GM11168 (cell line): ENCODE measurements at regions not wholly inside any gene's neighbourhood (a gene's known extent, or its start where the extent isn't known, plus 50 kb on each side); places are given as distances from the start of the nearest gene placed in this dataset.

Experiments
- in situ Hi-C: fragments of 300-500 bp; cut with MboI; formaldehyde crosslinking; loops from one replicate; pipeline ENCODE4 v1.12.0; 2022; ENCODE audit warnings: low sequenced_read_pairs; ENCODE audit not compliant: unreplicated experiment

- in situ Hi-C loops: loop anchor here (10.0 kb wide), 1 partner anchor 231 kb away; no protein-coding TSS in a partner anchor
Measured at GRCh38 chr4:62243895-62244294, 1043.8 kb downstream of the ADGRL3 start.

GRCh38 chr4:62235911-62236310, 1035.8 kb downstream of the ADGRL3 start:
- in situ Hi-C loops: no loop called here

GRCh38 chr4:62232814-62233213, 1032.7 kb downstream of the ADGRL3 start:
- in situ Hi-C loops: no loop called here

GRCh38 chr4:62231994-62232393, 1031.9 kb downstream of the ADGRL3 start:
- in situ Hi-C loops: no loop called here

- in situ Hi-C loops: no loop called here
Measured at GRCh38 chr4:62226082-62226481, 1026.0 kb downstream of the ADGRL3 start.

- in situ Hi-C loops: no loop called here
Measured at GRCh38 chr4:62222121-62222520, 1022.0 kb downstream of the ADGRL3 start.

GRCh38 chr4:62210486-62210885, 1010.4 kb downstream of the ADGRL3 start:
- in situ Hi-C loops: no loop called here

GRCh38 chr4:62209757-62210485, 1009.8 kb downstream of the ADGRL3 start:
- in situ Hi-C loops: no loop called here

- in situ Hi-C loops: no loop called here
Measured at GRCh38 chr4:62208921-62209320, 1008.8 kb downstream of the ADGRL3 start.

- in situ Hi-C loops: no loop called here
Measured at GRCh38 chr4:62204136-62204535, 1004.0 kb downstream of the ADGRL3 start.

- in situ Hi-C loops: no loop called here
Measured at GRCh38 chr4:62199291-62199810, 999.2 kb downstream of the ADGRL3 start.

GRCh38 chr4:62196338-62196737, 996.2 kb downstream of the ADGRL3 start:
- in situ Hi-C loops: no loop called here

GRCh38 chr4:62194342-62194741, 994.2 kb downstream of the ADGRL3 start:
- in situ Hi-C loops: no loop called here

- in situ Hi-C loops: no loop called here
Measured at GRCh38 chr4:62193761-62194160, 993.6 kb downstream of the ADGRL3 start.

GRCh38 chr4:62191451-62192240, 991.5 kb downstream of the ADGRL3 start:
- in situ Hi-C loops: no loop called here

- in situ Hi-C loops: no loop called here
Measured at GRCh38 chr4:62170235-62170634, 970.1 kb downstream of the ADGRL3 start.

- in situ Hi-C loops: no loop called here
Measured at GRCh38 chr4:62168681-62169080, 968.6 kb downstream of the ADGRL3 start.

- in situ Hi-C loops: no loop called here
Measured at GRCh38 chr4:62162606-62163005, 962.5 kb downstream of the ADGRL3 start.

GRCh38 chr4:62161446-62161845, 961.3 kb downstream of the ADGRL3 start:
- in situ Hi-C loops: no loop called here

GRCh38 chr4:62159876-62160275, 959.8 kb downstream of the ADGRL3 start:
- in situ Hi-C loops: no loop called here

- in situ Hi-C loops: no loop called here
Measured at GRCh38 chr4:62159306-62159705, 959.2 kb downstream of the ADGRL3 start.
